IMR-90 (cell line): ENCODE measurements at regions not wholly inside any gene's neighbourhood (a gene's known extent, or its start where the extent isn't known, plus 50 kb on each side); places are given as distances from the start of the nearest gene placed in this dataset.

Experiments
- ATAC-seq: fragments of 200-7000 bp; cut with Tn5 transposase; 2 replicates; pipeline ENCODE4 v1.9.1; 2020; ENCODE audit warnings: low read depth, mild to moderate bottlenecking, moderate library complexity
- BruUV-seq: library from RNA; stranded (reverse); fragments of 400-500 nt; replicated peaks from 2 replicates; lab custom pipeline; 2021; lab: Mats Ljungman, UMichigan
- CTCF ChIA-PET: fragments of 300-600 bp; formaldehyde crosslinking; extraction: SDS; loops from one replicate; lab custom pipeline; 2021; ENCODE audit warnings: antibody characterized with exemption; lab: Yijun Ruan, JAX
- POLR2A ChIA-PET: fragments of 300-600 bp; sonication (Branson Sonifier 250); formaldehyde crosslinking; loops from one replicate; lab custom pipeline; 2022; ENCODE audit warnings: antibody characterized with exemption; ENCODE audit not compliant: unreplicated experiment; lab: Charles Lee
- DNase-seq: peaks from one replicate; pipeline ENCODE4 v3.0.0; 2013
- H2AFZ ChIP-seq: replicated peaks from 2 replicates; pipeline ENCODE3; 2013; ENCODE audit warnings: low read length, mild to moderate bottlenecking; ENCODE audit not compliant: poor library complexity
- H2AK5ac ChIP-seq: 2 replicates; pipeline ENCODE4 v1.6.1; 2013; ENCODE audit warnings: low read depth, low read length, inconsistent platforms
- H2AK9ac ChIP-seq: replicated peaks from 2 replicates; pipeline ENCODE3; 2013; ENCODE audit warnings: mild to moderate bottlenecking, low read depth, low read length, moderate library complexity; ENCODE audit not compliant: poor library complexity
- H2BK120ac ChIP-seq: 2 replicates; pipeline ENCODE4 v1.6.1; 2013; ENCODE audit warnings: low read depth, low read length, inconsistent platforms
- H2BK15ac ChIP-seq: 3 replicates; pipeline ENCODE4 v1.6.1; 2013; ENCODE audit warnings: low read depth, low read length, inconsistent platforms
- H2BK20ac ChIP-seq: 2 replicates; pipeline ENCODE4 v1.6.1; 2013; ENCODE audit warnings: low read depth, mild to moderate bottlenecking, inconsistent platforms, low read length, moderate library complexity
- H2BK5ac ChIP-seq: 2 replicates; pipeline ENCODE4 v1.6.1; 2013; ENCODE audit warnings: mild to moderate bottlenecking, low read depth, low read length, inconsistent platforms; ENCODE audit not compliant: poor library complexity, severe bottlenecking
- H3K14ac ChIP-seq: replicated peaks from 2 replicates; pipeline ENCODE4 v1.6.1; 2013; ENCODE audit warnings: low read depth, low read length, inconsistent platforms
- H3K18ac ChIP-seq: 2 replicates; pipeline ENCODE4 v1.6.1; 2013; ENCODE audit warnings: low read depth, low read length, control low read depth
- H3K23ac ChIP-seq: 2 replicates; pipeline ENCODE4 v1.6.1; 2013; ENCODE audit warnings: low read depth, low read length, inconsistent platforms
- H3K27ac ChIP-seq: 2 replicates; pipeline ENCODE4 v1.5.1; 2013; ENCODE audit warnings: mild to moderate bottlenecking, control low read depth, low read length; ENCODE audit not compliant: insufficient read depth
- H3K27me3 ChIP-seq: 2 replicates; pipeline ENCODE4 v1.6.1; 2013; ENCODE audit warnings: low read length; ENCODE audit not compliant: control insufficient read depth, insufficient read depth
- H3K36me3 ChIP-seq: 2 replicates; pipeline ENCODE4 v1.6.1; 2013; ENCODE audit warnings: low read length, mixed read lengths; ENCODE audit not compliant: control insufficient read depth, insufficient read depth
- H3K4ac ChIP-seq: 2 replicates; pipeline ENCODE4 v1.6.1; 2013; ENCODE audit warnings: low read depth, low read length, inconsistent platforms
- H3K4me1 ChIP-seq: 2 replicates; pipeline ENCODE4 v1.6.1; 2013; ENCODE audit warnings: low read length, mixed read lengths; ENCODE audit not compliant: control insufficient read depth, insufficient read depth
- H3K4me2 ChIP-seq: 2 replicates; pipeline ENCODE4 v1.6.1; 2013; ENCODE audit warnings: low read depth, mild to moderate bottlenecking, control low read depth, low read length, moderate library complexity
- H3K4me3 ChIP-seq: 2 replicates; pipeline ENCODE4 v1.5.1; 2013; ENCODE audit warnings: low read depth, mild to moderate bottlenecking, control low read depth, low read length, moderate library complexity; ENCODE audit not compliant: insufficient read depth
- H3K56ac ChIP-seq: 2 replicates; pipeline ENCODE4 v1.6.1; 2013; ENCODE audit warnings: low read length, inconsistent platforms; ENCODE audit not compliant: insufficient read depth; ENCODE audit errors: extremely low read depth
- H3K79me1 ChIP-seq, 2 experiments: 2 replicates each; pipeline ENCODE4 v1.6.1; 2013; ENCODE audit warnings: low read length in 2 of 2, inconsistent platforms in 1 of 2, low read depth in 1 of 2
- H3K9ac ChIP-seq: 2 replicates; pipeline ENCODE4 v1.6.1; 2013; ENCODE audit warnings: low read depth, low read length, control low read depth
- H3K9me1 ChIP-seq: 2 replicates; pipeline ENCODE4 v1.6.1; 2013; ENCODE audit warnings: low read length, inconsistent platforms; ENCODE audit not compliant: insufficient read depth
- H3K9me3 ChIP-seq: 2 replicates; pipeline ENCODE4 v1.6.1; 2013; ENCODE audit warnings: low read length; ENCODE audit not compliant: control insufficient read depth, insufficient read depth
- H4K20me1 ChIP-seq: 2 replicates; pipeline ENCODE4 v1.6.1; 2013; ENCODE audit warnings: low read length, inconsistent platforms; ENCODE audit not compliant: insufficient read depth
- H4K5ac ChIP-seq: 2 replicates; pipeline ENCODE4 v1.6.1; 2013; ENCODE audit warnings: mild to moderate bottlenecking, low read depth, low read length, control low read depth
- H4K8ac ChIP-seq, 2 experiments: 2 replicates each; pipeline ENCODE4 v1.6.1; 2013; ENCODE audit warnings: low read depth in 2 of 2, low read length in 2 of 2, control low read depth in 1 of 2, inconsistent platforms in 1 of 2
- H4K91ac ChIP-seq: 2 replicates; pipeline ENCODE4 v1.6.1; 2013; ENCODE audit warnings: low read depth, low read length, inconsistent platforms; ENCODE audit not compliant: insufficient read depth
- BHLHE40 ChIP-seq: fragments of 150-350 bp; IDR thresholded peaks from 2 replicates; pipeline ENCODE4 v1.6.1; 2016; ENCODE audit warnings: mild to moderate bottlenecking, low read depth, low read length
- CEBPB ChIP-seq: IDR thresholded peaks from 2 replicates; pipeline ENCODE4 v1.6.1; 2012; ENCODE audit warnings: low read depth, low read length, improper control_type of control experiment
- CHD1 ChIP-seq: IDR thresholded peaks from 2 replicates; pipeline ENCODE4 v1.6.1; 2012; ENCODE audit warnings: low read depth, low read length, improper control_type of control experiment
- FOS ChIP-seq: fragments of 150-350 bp; IDR thresholded peaks from 2 replicates; pipeline ENCODE4 v1.6.1; 2016; ENCODE audit warnings: low read depth, low read length
- MAFK ChIP-seq: IDR thresholded peaks from 2 replicates; pipeline ENCODE4 v1.6.1; 2012; ENCODE audit warnings: low read depth, low read length, improper control_type of control experiment
- MAZ ChIP-seq: IDR thresholded peaks from 2 replicates; pipeline ENCODE4 v1.6.1; 2012; ENCODE audit warnings: low read depth, mild to moderate bottlenecking, low read length, improper control_type of control experiment, moderate library complexity, borderline replicate concordance
- MXI1 ChIP-seq: IDR thresholded peaks from 2 replicates; pipeline ENCODE4 v1.6.1; 2012; ENCODE audit warnings: low read depth, mild to moderate bottlenecking, low read length, moderate library complexity, borderline replicate concordance
- NFE2L2 ChIP-seq: fragments of 150-350 bp; IDR thresholded peaks from 2 replicates; pipeline ENCODE4 v1.6.1; 2016; ENCODE audit warnings: low read depth, mild to moderate bottlenecking, low read length
- POLR2A ChIP-seq: IDR thresholded peaks from 2 replicates; pipeline ENCODE4 v1.6.1; 2012; ENCODE audit warnings: mild to moderate bottlenecking, low read depth, low read length
- RAD21 ChIP-seq: IDR thresholded peaks from 2 replicates; pipeline ENCODE4 v1.6.1; 2012; ENCODE audit warnings: low read length, improper control_type of control experiment
- RCOR1 ChIP-seq: IDR thresholded peaks from 2 replicates; pipeline ENCODE4 v1.6.1; 2012; ENCODE audit warnings: mild to moderate bottlenecking, low read length, improper control_type of control experiment; ENCODE audit not compliant: insufficient replicate concordance
- RFX5 ChIP-seq: IDR thresholded peaks from 2 replicates; pipeline ENCODE4 v1.8.0; 2012; ENCODE audit warnings: low read depth, mild to moderate bottlenecking, low read length, moderate library complexity
- SMC3 ChIP-seq: fragments of 150-350 bp; IDR thresholded peaks from 2 replicates; pipeline ENCODE4 v1.6.1; 2016; ENCODE audit warnings: low read depth, mild to moderate bottlenecking, antibody characterized with exemption, low read length, moderate library complexity
- WGBS, 2 experiments: methylation state at CpG; one replicate each; pipeline versions ENCODE4 v1.1.5 to v1.1.7; 2013; ENCODE audit warnings: missing lambda C conversion rate in 2 of 2; ENCODE audit not compliant: insufficient read length in 1 of 2; ENCODE audit errors: extremely low coverage in 2 of 2; 5-methylcytosine and 5-hydroxymethylcytosine counted together
- dilution Hi-C: fragments of 300-500 bp; cut with HindIII; formaldehyde crosslinking; loops from one replicate; pipeline ENCODE4 v1.14.3; 2018; ENCODE audit warnings: low sequenced_read_pairs; ENCODE audit not compliant: unreplicated experiment
- in situ Hi-C: fragments of 300-500 bp; cut with MboI; formaldehyde crosslinking; loops from 3 replicates; pipeline ENCODE4 v1.14.3; 2019; ENCODE audit warnings: low sequenced_read_pairs, inconsistent platforms, mixed read lengths
- intact Hi-C: fragments of 100-400 bp; cut with micrococcal nuclease; formaldehyde crosslinking; loops from 2 replicates; pipeline ENCODE4 v1.10.0; 2022
- TF ChIP-seq, protein P1 (sequence below): fragments of 150-350 bp; IDR thresholded peaks from 2 replicates; pipeline ENCODE4 v1.6.1; 2016; ENCODE audit warnings: low read depth, mild to moderate bottlenecking, low read length, moderate library complexity, borderline replicate concordance
- TF ChIP-seq, protein P2 (sequence below): fragments of 150-350 bp; IDR thresholded peaks from 2 replicates; pipeline ENCODE4 v1.6.1; 2017; ENCODE audit warnings: mild to moderate bottlenecking, antibody characterized with exemption, low read length, low read depth
- TF ChIP-seq, protein P3 (sequence below): conservative IDR thresholded peaks from 2 replicates; pipeline ENCODE4 v1.5.1; 2012; ENCODE audit warnings: mild to moderate bottlenecking, low read depth, low read length, improper control_type of control experiment

DNA sequence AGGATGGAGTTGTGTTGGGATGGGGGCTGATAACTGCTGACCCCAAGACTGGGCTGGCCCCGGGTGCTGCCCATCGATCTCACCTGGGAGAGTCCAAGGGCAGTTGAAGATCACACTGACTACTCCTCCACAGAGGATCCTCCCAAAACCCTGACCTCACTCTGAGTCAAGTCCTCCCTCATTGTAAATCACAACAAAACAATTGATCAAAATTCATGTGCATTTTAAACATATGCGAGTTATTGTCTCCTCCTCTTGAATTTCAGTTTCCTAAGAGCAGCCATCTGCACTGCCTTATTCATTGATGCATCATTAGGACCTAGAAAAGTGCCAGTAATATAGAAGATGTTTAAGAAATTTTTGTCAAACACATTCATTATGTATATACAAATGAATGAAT, 273.6 kb downstream of the C1orf94 start:
- H3K23ac ChIP-seq = no peak overlapping the region
- no peak overlapping the region for H2AK9ac ChIP-seq
- CTCF ChIA-PET = no interaction called here
- H3K4me2 ChIP-seq = no peak overlapping the region
- no peak overlapping the region for H4K5ac ChIP-seq
- H4K91ac ChIP-seq = no peak overlapping the region
- no peak overlapping the region for H2BK20ac ChIP-seq
- intact Hi-C loops (no loop called here), dilution Hi-C loops (no loop called here), in situ Hi-C loops (no loop called here)
- H2BK120ac ChIP-seq = no peak overlapping the region
- no peak overlapping the region for H4K8ac ChIP-seq
- no peaks in the 10 kb centered on the region for H3K9me1 ChIP-seq
- H3K4me3 ChIP-seq = no peak overlapping the region
- H2AFZ ChIP-seq = no peak overlapping the region
- WGBS, 2 experiments = no CpG with 5 or more reads among the region's 3 CpGs
- no peak overlapping the region for H2BK15ac ChIP-seq
- POLR2A ChIA-PET = no interaction called here
- no peak for ATAC-seq
- BruUV-seq = no TSS peak
- H4K20me1 ChIP-seq = no peaks in the 10 kb centered on the region
- no peak for DNase-seq
- no peak overlapping the region for H2BK5ac ChIP-seq
- H3K9ac ChIP-seq = no peak overlapping the region
- H3K56ac ChIP-seq = no peak overlapping the region
- no peak overlapping the region for H3K27ac ChIP-seq
- H3K27me3 ChIP-seq = no peaks in the 10 kb centered on the region
- no peaks in the 10 kb centered on the region for H3K79me1 ChIP-seq
- H3K4me1 ChIP-seq = no peaks in the 10 kb centered on the region
- H3K9me3 ChIP-seq = peaks cover 49% of the 10 kb centered on the region
- no peak overlapping the region for H3K14ac ChIP-seq
- no peak overlapping the region for H2AK5ac ChIP-seq
- no peak overlapping the region for H3K18ac ChIP-seq
- no peaks in the 10 kb centered on the region for H3K36me3 ChIP-seq
- no peak overlapping the region for H3K4ac ChIP-seq
- TF ChIP-seq BHLHE40 (no peak), MAFK (no peak), RCOR1 (no peak), RFX5 (no peak), RAD21 (no peak), MXI1 (no peak), CHD1 (no peak), NFE2L2 (no peak), POLR2A (no peak), MAZ (no peak), FOS (no peak), CEBPB (no peak), SMC3 (no peak)
- TF ChIP-seq, protein P1, sequence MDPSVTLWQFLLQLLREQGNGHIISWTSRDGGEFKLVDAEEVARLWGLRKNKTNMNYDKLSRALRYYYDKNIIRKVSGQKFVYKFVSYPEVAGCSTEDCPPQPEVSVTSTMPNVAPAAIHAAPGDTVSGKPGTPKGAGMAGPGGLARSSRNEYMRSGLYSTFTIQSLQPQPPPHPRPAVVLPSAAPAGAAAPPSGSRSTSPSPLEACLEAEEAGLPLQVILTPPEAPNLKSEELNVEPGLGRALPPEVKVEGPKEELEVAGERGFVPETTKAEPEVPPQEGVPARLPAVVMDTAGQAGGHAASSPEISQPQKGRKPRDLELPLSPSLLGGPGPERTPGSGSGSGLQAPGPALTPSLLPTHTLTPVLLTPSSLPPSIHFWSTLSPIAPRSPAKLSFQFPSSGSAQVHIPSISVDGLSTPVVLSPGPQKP = no peak
- TF ChIP-seq, protein P2, sequence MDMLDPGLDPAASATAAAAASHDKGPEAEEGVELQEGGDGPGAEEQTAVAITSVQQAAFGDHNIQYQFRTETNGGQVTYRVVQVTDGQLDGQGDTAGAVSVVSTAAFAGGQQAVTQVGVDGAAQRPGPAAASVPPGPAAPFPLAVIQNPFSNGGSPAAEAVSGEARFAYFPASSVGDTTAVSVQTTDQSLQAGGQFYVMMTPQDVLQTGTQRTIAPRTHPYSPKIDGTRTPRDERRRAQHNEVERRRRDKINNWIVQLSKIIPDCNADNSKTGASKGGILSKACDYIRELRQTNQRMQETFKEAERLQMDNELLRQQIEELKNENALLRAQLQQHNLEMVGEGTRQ = no peak
- TF ChIP-seq, protein P3, sequence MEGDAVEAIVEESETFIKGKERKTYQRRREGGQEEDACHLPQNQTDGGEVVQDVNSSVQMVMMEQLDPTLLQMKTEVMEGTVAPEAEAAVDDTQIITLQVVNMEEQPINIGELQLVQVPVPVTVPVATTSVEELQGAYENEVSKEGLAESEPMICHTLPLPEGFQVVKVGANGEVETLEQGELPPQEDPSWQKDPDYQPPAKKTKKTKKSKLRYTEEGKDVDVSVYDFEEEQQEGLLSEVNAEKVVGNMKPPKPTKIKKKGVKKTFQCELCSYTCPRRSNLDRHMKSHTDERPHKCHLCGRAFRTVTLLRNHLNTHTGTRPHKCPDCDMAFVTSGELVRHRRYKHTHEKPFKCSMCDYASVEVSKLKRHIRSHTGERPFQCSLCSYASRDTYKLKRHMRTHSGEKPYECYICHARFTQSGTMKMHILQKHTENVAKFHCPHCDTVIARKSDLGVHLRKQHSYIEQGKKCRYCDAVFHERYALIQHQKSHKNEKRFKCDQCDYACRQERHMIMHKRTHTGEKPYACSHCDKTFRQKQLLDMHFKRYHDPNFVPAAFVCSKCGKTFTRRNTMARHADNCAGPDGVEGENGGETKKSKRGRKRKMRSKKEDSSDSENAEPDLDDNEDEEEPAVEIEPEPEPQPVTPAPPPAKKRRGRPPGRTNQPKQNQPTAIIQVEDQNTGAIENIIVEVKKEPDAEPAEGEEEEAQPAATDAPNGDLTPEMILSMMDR = no peak
